HG03103 (cell line): ENCODE measurements at regions not wholly inside any gene's neighbourhood (a gene's known extent, or its start where the extent isn't known, plus 50 kb on each side); places are given as distances from the start of the nearest gene placed in this dataset.

Experiments
- ATAC-seq: cut with Tn5 transposase; IDR thresholded peaks from one replicate; pipeline ENCODE4 v1.9.1; 2021; ENCODE audit warnings: low read depth; ENCODE audit not compliant: unreplicated experiment

- no peak for ATAC-seq
These were observed 230.0 kb upstream of the SULF2 start for GRCh38 chr20:48015141-48015910.

- no peak for ATAC-seq
These were observed 227.2 kb upstream of the SULF2 start for GRCh38 chr20:48012401-48012974.

- ATAC-seq: no peak
These were observed 225.7 kb upstream of the SULF2 start for GRCh38 chr20:48011025-48011424.

GRCh38 chr20:48010623-48011022, 225.3 kb upstream of the SULF2 start:
- no peak for ATAC-seq

GRCh38 chr20:48008850-48009515, 223.7 kb upstream of the SULF2 start:
- ATAC-seq: no peak

- no peak for ATAC-seq
These were observed 222.1 kb upstream of the SULF2 start for GRCh38 chr20:48007351-48007750.

GRCh38 chr20:48006036-48006833, 221.0 kb upstream of the SULF2 start:
- ATAC-seq: no peak

GRCh38 chr20:48003021-48003420, 217.7 kb upstream of the SULF2 start:
- no peak for ATAC-seq

GRCh38 chr20:48002517-48002970, 217.3 kb upstream of the SULF2 start:
- peak; percentile 85 for ATAC-seq

GRCh38 chr20:47999166-47999565, 213.9 kb upstream of the SULF2 start:
- ATAC-seq: no peak

GRCh38 chr20:47998736-47999135, 213.5 kb upstream of the SULF2 start:
- no peak for ATAC-seq

GRCh38 chr20:47995661-47996060, 210.4 kb upstream of the SULF2 start:
- no peak for ATAC-seq

GRCh38 chr20:47993817-47994216, 208.5 kb upstream of the SULF2 start:
- no peak for ATAC-seq

GRCh38 chr20:47993035-47993755, 207.9 kb upstream of the SULF2 start:
- ATAC-seq: no peak

- no peak for ATAC-seq
These were observed 206.7 kb upstream of the SULF2 start for GRCh38 chr20:47991875-47992488.

GRCh38 chr20:47990507-47991150, 205.3 kb upstream of the SULF2 start:
- no peak for ATAC-seq

GRCh38 chr20:47989957-47990356, 204.7 kb upstream of the SULF2 start:
- no peak for ATAC-seq

- no peak for ATAC-seq
These were observed 203.4 kb upstream of the SULF2 start for GRCh38 chr20:47988676-47989075.

- ATAC-seq: no peak
These were observed 200.0 kb upstream of the SULF2 start for GRCh38 chr20:47985092-47985850.
